HG03469 (cell line): ENCODE measurements at regions not wholly inside any gene's neighbourhood (a gene's known extent, or its start where the extent isn't known, plus 50 kb on each side); places are given as distances from the start of the nearest gene placed in this dataset.

ENCODE experiments used
- ATAC-seq: cut with Tn5 transposase; IDR thresholded peaks from one replicate; pipeline ENCODE4 v1.9.1; 2021; ENCODE audit warnings: mild to moderate bottlenecking, moderate library complexity, moderate number of reproducible peaks; ENCODE audit not compliant: unreplicated experiment

DNA sequence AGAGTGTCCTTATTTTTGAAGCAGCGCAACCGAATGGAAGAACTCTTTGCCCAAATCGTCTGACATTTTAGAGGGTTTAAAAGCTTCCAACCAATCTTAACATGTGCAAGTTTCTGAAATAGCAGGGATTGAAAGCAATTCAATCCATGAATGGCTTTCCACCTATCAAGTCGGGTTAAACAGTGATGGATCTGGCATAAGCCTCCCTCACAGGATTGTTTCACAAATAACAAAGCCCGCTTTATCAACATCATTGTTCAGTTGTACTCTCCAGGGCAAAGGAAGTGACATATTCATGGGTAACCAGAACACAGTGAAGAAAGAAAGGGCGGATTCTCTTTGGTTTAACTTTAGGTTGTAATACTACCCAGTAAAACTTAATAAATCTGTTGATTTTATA is 497.3 kb downstream of the MTRR start:
- no peak for ATAC-seq

- no peak for ATAC-seq
These were observed 507.5 kb downstream of the MTRR start for GRCh38 chr5:8376478-8376877.

- ATAC-seq = no peak
These were observed 513.0 kb downstream of the MTRR start for GRCh38 chr5:8381972-8382371.

- no peak for ATAC-seq
These were observed 513.5 kb downstream of the MTRR start for GRCh38 chr5:8382456-8382855.

DNA sequence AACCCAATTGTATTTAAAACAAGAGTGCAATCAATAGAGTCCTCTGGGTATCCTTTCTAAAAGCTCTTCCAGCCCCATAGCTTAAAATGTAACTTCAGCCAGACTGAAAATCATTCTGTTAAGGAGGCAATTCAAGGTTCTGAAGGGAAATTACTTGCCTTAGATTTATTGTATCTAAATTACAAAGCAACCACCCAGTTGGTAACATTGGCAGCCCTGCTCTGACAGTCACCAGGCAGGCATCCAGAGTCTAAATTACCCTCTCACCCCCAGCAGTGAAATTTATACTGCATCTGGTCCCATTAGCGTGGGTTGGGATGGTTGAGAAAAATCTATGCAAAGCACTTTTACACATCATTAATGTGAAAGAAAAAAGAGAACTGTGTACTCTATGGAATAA is 514.7 kb downstream of the MTRR start:
- no peak for ATAC-seq

- ATAC-seq = no peak
These were observed 517.9 kb downstream of the MTRR start for GRCh38 chr5:8386719-8387288.

DNA sequence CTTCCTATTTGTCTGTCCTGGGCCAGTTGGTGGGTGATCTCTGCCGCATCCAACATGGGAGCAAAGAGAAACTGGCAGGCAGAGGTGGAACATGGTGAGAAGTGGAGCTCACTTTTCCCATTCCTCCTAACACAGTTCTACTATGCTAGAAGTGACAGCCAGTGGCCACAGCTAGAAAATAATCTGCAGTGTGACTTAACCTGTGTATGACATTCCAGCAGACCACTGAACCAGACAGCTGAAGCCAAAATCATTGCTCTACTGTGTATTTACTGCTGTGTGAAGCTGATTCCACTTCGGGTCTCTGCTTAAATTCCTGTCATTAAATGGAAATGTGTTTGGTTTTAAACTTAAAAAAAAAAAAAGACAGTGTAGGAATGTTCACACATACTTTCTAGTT is 523.0 kb downstream of the MTRR start:
- no peak for ATAC-seq

- no peak for ATAC-seq
These were observed 524.3 kb downstream of the MTRR start for GRCh38 chr5:8393240-8393639.

- ATAC-seq = no peak
These were observed 526.0 kb downstream of the MTRR start for GRCh38 chr5:8394965-8395364.

GRCh38 chr5:8396246-8396645 is 527.3 kb downstream of the MTRR start:
- no peak for ATAC-seq

DNA sequence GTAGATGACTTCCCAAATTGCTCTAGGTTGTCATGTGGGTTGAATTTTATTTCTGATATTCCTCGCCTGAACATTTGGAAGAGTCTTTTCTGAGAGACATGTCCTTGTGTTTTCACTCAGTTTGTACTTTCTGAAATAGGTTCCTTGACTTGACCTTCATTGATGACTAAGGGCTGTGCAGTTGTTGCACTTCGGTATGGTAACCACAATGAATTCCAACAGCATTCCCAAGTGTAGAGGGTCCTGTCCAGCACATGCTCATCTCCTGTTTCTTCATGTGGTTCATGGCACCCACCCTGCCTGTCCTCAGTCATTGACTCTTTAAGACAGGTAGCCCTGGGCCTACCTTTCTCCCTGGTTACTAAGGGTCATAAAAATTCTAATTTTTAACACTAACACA is 527.8 kb downstream of the MTRR start:
- ATAC-seq = no peak

DNA sequence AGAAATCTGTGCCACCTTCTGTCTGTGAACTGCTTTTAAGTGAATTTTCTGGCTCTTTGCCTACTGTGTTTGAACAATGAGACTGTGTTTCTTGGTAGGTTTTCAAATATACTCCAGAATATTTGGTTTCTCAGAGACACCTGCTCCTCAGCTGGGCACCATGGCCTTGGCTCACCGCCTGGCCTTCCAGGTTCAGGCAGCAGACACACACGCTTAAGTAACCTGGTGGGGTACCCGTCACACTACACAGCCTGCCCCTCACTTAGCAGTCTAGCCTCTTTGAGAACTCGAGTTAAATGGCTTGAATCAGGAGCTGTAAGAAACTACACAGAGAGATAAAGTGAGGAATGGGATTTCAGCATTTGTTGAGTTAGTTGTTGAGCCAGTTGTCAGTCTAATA is 530.5 kb downstream of the MTRR start:
- no peak for ATAC-seq

DNA sequence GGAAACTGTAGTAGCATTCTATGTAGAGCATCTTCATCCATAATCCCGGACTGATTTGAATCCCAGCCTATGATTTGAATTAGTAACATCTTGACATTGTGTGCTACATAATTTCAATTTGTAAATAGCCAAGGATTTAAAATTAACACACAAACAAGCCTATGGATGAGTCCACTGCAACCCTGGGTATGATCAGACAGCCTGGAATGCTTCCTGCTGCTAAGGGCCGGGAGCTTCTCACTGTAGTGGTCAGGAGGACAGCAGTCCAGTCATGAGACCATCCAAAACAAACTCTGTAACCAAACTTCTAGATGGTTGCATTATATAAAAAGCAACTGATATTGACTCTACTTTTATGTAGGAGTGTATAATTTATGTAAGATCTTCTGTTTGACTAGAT is 539.3 kb downstream of the MTRR start:
- no peak for ATAC-seq

- ATAC-seq = no peak
These were observed 541.7 kb downstream of the MTRR start for GRCh38 chr5:8410618-8411017.

DNA sequence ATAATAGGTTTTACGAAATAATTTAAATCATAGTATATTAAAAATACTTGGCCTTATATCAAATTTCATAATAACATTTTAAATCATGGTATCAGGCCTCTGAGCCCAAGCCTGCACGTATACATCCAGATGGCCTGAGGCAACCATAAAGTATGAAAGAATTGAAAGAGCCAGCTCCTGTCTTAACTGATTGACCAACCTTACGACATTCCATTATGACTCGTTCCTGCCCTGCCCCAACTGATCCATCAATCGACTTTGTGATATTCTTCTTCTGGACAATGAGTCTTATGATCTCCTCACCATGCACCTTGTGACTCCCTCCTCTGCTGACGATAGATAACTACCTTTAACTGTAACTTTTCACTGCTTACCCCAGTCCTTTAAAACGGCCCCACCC is 545.0 kb downstream of the MTRR start:
- ATAC-seq = no peak

DNA sequence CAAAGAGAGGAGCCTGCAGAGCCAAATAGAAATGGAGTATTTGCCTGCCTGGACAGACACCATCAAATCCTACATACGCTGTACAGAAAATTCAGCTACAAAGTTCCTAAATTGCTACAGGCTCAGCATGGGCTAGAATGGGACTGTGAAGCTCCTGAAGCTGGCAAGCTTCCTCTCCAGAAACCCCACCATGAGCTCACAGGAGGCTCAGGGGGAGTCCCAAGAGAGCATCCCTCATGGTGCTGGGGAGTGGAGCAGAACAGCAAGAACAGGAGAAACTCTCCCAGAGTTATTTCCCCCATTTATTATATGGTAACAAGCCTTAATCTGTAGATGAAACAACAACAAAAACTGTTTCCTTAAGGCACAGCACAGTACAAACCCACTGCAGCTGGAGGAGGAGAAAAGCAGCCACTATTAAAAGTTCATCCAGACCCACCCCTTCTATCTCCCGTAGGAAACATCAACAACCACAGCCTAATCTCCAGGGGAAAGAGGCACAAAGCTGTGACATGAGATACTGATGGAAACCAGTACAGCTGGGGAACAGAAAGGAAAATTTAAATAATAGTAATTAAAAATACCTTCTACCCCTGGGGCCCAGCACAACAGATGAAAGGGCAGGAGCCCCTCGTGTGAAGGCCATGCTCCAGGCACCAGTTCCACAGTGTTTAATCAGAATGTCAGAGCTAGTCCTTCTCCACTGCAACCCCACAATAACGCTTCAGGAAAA is 548.5 kb downstream of the MTRR start:
- no peak for ATAC-seq

DNA sequence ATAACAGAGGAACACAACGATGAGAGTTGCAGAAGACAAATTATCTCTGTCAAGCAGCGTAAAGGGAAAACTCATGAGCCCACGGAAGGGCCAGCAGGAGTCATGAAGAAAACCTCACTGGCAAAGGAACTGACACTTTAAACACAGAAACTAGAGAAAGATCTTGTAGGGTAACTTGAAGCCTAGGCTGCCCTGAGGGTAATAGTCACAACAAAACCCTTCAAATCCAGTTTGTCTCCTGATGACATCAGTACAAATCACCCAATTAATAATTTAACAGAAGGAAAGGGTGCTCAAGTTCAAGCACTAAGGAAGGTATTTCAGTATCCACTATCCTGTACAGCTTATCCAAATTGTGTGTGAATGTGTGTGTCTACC is 549.1 kb downstream of the MTRR start:
- ATAC-seq = no peak

DNA sequence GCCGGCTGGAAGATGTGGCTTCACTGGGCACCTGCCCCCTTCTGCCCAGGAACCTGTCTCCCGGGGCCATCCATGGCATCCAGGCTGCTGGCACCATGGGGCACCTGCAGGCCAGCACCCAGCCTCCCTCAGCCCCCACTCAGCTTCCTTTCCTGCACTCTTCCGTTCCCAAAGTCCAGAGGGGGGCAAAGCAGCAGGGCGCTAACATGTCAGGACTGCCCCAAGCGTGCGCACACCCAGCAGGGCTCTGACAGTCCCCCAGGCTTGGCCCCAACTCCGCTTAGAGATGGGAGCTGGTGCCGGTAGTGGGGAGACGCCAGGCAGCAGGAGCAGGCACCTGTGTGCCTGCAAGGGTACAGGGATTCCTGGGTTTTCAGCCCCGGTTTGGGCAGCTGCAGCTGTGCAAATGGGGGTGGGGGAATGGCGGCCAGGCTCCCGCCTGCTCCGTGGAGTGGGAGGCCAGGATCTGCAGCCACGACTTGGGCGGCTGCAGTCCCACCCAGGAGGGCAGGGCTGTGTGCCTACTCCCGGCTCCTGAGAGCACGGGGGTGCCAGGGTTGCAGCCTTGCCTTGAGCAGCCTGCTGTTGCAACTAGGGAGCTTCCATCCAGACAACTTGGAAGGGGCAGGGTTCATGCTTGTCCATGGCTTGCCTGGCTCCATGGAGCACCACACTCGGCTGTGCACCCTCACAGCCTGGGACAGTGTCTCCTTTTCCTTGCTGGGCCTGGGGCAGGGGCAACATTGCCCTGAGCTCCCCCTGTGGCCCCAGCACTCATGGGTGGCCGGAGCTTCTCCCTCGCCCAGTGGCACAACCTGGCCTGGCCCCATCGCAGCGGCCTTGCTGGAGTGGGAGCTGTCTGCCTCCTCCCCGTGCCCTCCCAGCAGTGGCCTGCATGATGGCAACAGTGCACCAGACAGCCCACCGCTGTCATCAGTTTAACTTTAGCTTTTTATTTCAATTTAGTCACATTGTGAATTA is 561.1 kb downstream of the MTRR start:
- no peak for ATAC-seq

GRCh38 chr5:8434501-8434900 is 565.6 kb downstream of the MTRR start:
- ATAC-seq = no peak

DNA sequence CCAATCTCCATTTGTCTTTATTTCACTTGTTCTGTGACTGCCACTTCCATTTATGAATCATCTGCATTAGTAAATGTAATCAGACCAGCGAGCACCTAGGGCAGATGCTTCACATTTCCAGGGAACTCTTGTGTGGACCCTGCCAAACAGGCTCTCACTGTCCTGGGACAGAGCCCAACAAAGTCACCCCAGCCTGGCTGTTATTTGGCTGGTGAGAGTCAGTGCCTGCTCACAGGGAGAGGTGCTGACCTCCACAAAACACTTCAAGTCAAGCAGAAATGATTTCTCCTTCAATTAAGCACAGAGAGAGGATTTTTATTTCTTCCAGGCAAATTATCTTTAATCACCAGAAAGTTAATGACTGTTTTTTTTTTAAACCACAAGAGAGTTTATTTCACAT is 568.0 kb downstream of the MTRR start:
- no peak for ATAC-seq

GRCh38 chr5:8445139-8445538 is 576.2 kb downstream of the MTRR start:
- no peak for ATAC-seq

DNA sequence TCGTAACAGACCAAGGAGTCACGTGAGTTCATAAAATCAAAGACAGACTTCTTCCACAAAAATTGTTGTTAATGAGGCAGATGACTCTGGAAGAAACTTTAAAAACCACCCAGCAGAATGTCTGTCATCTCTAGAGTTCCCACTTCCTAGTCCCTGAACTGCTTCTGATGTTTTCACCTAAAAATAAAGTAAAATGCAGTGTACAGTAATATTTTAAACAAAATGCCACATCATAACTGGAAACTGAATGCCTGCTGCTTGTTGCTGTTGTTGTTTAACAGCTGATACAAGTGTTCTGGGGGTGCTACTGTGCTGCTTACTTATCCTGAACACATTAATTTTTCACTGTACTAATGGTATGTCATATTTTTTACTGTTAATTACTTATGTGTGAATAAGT is 577.2 kb downstream of the MTRR start:
- no peak for ATAC-seq
